ENCODE measurements at regions not wholly inside any gene's neighbourhood (a gene's known extent, or its start where the extent isn't known, plus 50 kb on each side); places are given as distances from the start of the nearest gene placed in this dataset.

DNA sequence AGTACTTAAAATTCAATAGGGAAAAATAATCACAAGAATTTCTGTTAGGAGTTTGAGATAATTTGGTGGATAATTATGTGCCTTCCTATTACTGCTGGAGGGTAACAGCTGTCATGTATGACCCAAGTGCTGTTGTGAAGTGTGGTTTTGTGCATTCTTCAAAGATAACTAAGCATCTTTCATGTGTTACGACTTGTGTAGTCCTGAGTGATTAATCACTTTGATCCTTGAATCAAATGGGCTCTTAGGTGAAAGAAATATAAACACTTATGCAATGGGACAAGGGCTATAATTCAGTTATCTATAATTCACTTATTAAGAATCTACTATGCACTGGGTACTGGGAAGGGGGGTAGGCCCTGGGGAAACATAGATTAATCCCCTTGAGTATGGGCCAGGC, 89.0 kb downstream of the CH25H start:
- H3K4me1 ChIP-seq (ENCODE audit: insufficient read depth) = no peaks in the 10 kb centered on the region
- 86% methylated on average over 1 of the region's 1 CpG for WGBS
- no peak for DNase-seq (ENCODE audit: extremely low spot score)
- H3K36me3 ChIP-seq (ENCODE audit: insufficient read depth) = no peaks in the 10 kb centered on the region
- H3K27ac ChIP-seq (ENCODE audit: low read depth) = no peak overlapping the region
- H3K4me3 ChIP-seq (ENCODE audit: low read depth, low read length) = no peak overlapping the region

DNA sequence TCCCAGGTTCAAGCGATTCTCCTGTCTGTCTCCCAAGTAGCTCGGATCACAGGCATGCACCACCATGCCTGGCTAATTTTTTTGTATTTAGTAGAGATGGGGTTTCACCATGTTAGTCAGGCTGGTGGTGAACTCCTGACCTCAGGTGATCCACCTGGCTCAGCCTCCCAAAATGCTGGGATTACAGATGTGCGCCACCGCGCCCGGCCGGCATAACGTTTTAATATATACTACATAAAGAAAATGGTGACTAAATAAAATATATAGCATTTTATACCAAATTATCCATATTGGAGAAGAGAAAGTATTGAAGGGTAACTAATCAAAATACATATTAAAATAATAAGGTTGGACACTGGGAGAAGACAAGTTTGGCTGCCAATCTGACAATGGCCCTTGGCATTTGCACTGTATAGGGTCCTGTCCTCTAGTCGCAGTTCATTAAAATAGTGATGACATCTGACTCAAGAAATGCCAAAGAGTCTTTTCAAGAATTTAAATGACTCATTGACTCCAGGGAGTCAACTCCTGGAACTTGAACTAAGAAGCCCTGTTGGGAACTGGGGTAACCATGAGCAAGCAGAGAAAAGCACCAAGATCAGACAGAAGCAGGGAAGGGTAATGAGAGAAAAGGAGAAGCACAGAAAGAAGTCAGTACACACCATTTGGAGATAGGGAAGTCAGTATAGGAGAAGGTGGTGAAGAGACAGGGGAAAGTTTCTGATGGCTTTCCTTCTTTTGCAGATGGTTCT, 91.1 kb downstream of the CH25H start:
- Histone ChIP-seq H3K36me3 (ENCODE audit: insufficient read depth) (no peaks in the 10 kb centered on the region), H3K4me3 (ENCODE audit: low read depth, low read length) (no peak overlapping the region), H3K27ac (ENCODE audit: low read depth) (no peak overlapping the region), H3K4me1 (ENCODE audit: insufficient read depth) (no peaks in the 10 kb centered on the region)
- DNase-seq (ENCODE audit: extremely low spot score) = no peak
- 92% methylated on average over 9 of the region's 9 CpGs for WGBS

DNA sequence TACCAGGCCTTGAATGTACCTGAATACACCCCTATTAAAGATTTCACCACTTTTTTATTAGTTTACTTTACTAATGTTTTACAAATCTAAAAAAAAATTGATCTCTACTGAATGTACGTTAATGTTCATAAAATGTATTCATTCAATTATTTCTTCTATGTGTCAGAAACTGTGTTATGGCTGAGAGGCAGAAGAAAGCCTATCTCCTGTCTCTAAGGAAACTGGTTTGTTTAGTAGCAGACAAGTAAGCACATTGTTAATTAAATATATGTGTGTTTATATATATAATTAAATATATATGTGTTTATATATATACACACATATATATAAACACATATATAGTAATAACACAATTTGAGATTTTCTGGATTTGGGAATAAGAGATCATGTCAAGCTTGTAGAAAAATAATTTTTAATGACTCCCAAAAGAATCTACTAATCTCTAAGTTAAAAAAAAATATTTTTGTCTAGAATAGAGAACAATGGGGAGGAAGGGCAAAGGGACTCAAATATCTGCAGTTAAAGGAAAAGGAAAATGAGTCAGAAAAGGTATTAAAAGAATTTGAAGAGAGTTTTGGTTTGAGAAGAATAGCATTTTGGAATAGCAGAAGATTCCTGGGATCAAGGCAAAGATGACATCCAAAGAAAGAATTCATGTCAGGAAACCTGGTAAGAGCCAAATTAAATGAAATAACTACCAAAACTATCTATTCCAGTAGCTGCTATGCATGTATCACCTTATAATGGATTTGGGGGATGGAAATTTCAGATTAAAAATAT, 92.1 kb downstream of the CH25H start:
- Histone ChIP-seq H3K4me3 (ENCODE audit: low read depth, low read length) (no peak overlapping the region), H3K27ac (ENCODE audit: low read depth) (no peak overlapping the region), H3K36me3 (ENCODE audit: insufficient read depth) (no peaks in the 10 kb centered on the region), H3K4me1 (ENCODE audit: insufficient read depth) (no peaks in the 10 kb centered on the region)
- 76% methylated on average over 1 of the region's 1 CpG for WGBS
- no peak for DNase-seq (ENCODE audit: extremely low spot score)

DNA sequence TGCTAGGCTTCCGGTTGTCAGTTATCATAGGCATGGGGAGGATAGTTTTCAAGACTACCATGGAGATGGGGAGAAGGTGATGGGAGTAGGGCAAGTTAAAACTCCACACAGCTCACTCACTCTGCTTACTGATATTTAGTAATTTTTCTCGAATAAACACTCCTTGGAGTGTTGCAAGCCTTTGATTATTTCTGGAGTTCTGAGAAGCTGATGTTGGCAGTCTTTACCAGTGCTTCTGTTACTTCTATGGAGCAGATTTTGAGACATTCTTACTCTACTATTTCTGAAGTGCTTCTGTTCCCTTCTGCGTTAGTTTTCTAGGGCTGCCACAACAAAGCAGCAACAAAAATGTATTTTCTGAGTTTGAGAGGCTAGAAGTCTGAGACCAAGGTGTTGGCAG, 104.4 kb downstream of the CH25H start:
- Histone ChIP-seq H3K27ac (ENCODE audit: low read depth) (no peak overlapping the region), H3K4me3 (ENCODE audit: low read depth, low read length) (no peak overlapping the region), H3K4me1 (ENCODE audit: insufficient read depth) (no peaks in the 10 kb centered on the region), H3K36me3 (ENCODE audit: insufficient read depth) (no peaks in the 10 kb centered on the region)
- no peak for DNase-seq (ENCODE audit: extremely low spot score)
- WGBS = 75% methylated on average over 3 of the region's 3 CpGs

DNA sequence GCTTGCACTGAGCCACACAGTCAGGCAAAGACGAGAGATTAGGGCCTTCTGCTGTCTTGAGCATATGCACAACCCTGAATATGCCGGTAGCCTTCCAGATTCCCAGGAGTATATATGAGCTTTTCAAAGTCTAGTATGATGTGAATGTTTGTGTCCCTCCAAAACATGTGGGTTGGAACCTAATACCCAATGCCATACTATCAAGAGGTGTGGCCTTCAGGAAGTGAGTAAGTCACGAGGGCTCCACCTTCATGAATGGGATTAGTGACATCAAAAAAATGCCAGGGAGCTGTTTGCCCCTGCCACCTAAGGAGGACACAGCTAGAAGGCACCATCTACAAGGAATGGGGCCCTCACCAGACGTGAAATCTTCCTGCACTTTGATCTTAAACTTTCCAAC, 105.2 kb downstream of the CH25H start:
- 57% methylated on average over 4 of the region's 4 CpGs for WGBS
- Histone ChIP-seq H3K4me1 (ENCODE audit: insufficient read depth) (no peaks in the 10 kb centered on the region), H3K4me3 (ENCODE audit: low read depth, low read length) (no peak overlapping the region), H3K27ac (ENCODE audit: low read depth) (no peak overlapping the region), H3K36me3 (ENCODE audit: insufficient read depth) (no peaks in the 10 kb centered on the region)
- DNase-seq (ENCODE audit: extremely low spot score) = no peak

DNA sequence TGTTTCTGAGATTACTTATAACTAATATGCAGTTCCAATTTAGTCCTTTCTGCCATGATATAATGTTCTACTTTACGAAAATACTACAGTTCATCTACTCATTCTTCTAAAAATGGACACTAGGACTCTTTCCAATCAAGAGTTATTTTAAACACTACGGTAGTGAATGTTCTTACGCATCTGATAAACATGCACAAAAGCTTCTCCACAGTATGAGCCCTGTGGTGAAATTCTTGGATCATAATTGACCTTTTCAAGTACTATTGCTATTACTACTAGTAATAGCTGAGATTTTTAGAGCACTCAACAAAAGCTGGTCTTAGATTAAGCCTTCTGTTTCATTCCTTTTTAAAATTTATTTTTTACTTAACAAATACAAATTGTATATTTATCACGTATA, 106.4 kb downstream of the CH25H start:
- Histone ChIP-seq H3K4me3 (ENCODE audit: low read depth, low read length) (no peak overlapping the region), H3K27ac (ENCODE audit: low read depth) (no peak overlapping the region), H3K4me1 (ENCODE audit: insufficient read depth) (no peaks in the 10 kb centered on the region), H3K36me3 (ENCODE audit: insufficient read depth) (no peaks in the 10 kb centered on the region)
- 56% methylated on average over 4 of the region's 4 CpGs for WGBS
- no peak for DNase-seq (ENCODE audit: extremely low spot score)

DNA sequence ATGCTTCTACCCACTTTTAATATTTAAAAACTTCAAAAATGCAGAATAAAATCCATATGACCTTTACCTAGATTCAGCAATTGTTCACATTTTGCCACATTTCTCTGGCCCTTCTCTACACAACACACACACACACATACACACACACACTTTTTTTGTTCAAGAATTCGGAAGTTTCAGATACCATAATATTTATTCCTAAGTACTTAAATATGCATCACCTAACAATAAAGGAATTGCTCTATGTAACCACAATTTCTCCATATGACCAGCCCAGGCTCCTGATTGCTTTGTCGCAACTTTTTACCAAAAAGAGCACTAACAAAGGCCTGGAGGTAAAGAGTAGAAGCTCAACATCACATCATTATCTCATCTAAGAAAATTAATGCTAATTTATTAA, 106.6 kb downstream of the FAS start:
- Histone ChIP-seq H3K4me3 (ENCODE audit: low read depth, low read length) (no peak overlapping the region), H3K4me1 (ENCODE audit: insufficient read depth) (no peaks in the 10 kb centered on the region), H3K27ac (ENCODE audit: low read depth) (no peak overlapping the region), H3K36me3 (ENCODE audit: insufficient read depth) (no peaks in the 10 kb centered on the region)
- no peak for DNase-seq (ENCODE audit: extremely low spot score)
- 97% methylated on average over 2 of the region's 2 CpGs for WGBS

DNA sequence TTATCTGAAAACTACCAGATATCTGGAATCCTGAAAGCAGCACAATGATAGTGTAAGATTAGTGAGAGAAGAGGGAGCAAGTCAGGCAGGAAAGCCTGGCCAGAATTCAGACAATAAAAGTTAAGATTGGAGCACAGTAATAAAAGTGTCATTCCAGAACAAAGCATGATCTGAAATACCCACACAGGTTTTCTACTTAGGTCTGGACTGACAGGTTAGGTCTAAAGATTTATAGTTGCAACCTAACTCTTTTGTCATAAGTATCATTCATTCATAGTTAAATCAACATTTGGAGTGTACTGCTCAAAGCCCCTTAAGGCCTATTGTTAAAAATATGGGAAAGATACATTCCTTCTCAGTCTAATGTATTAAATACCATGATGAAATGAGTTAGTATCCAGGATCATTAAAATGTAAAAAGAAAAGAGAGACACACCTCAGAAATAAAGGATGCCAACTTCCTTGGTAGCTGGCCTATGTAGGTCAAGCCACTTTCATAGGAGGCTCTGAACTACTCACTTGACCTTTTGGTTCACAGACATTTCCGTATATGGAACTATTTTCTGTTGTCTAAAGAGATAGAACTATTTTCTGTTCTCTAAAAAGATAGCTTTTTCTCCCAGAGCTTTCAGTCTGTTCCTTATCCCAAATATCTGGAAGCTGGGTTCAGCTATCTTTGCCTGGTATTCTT, 105.2 kb downstream of the FAS start:
- no peak for DNase-seq (ENCODE audit: extremely low spot score)
- H3K4me3 ChIP-seq (ENCODE audit: low read depth, low read length) = no peak overlapping the region
- H3K27ac ChIP-seq (ENCODE audit: low read depth) = no peak overlapping the region
- no peaks in the 10 kb centered on the region for H3K4me1 ChIP-seq (ENCODE audit: insufficient read depth)
- H3K36me3 ChIP-seq (ENCODE audit: insufficient read depth) = no peaks in the 10 kb centered on the region
- 74% methylated on average over 1 of the region's 1 CpG for WGBS

DNA sequence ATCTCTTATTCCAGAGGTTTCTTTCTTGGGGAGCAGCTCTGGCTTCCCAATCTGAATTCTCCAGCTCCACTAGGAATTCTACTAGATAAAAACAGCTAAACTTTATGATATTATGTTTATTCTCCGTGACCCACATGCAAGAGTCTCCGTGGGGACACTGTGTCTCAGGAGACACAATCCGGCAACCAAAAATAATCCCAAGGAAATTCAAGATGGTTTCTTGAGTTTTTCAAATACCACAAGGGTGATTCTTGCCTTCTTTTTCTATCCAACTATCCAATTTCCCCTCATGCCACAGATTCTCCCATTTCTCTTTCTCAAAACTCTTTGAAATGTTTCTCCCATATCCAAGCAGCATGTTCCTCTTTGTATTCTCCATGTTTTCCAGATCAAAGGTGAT, 103.1 kb downstream of the FAS start:
- WGBS = 90% methylated on average over 3 of the region's 3 CpGs
- Histone ChIP-seq H3K27ac (ENCODE audit: low read depth) (no peak overlapping the region), H3K4me3 (ENCODE audit: low read depth, low read length) (no peak overlapping the region), H3K4me1 (ENCODE audit: insufficient read depth) (no peaks in the 10 kb centered on the region), H3K36me3 (ENCODE audit: insufficient read depth) (no peaks in the 10 kb centered on the region)
- DNase-seq (ENCODE audit: extremely low spot score) = no peak

DNA sequence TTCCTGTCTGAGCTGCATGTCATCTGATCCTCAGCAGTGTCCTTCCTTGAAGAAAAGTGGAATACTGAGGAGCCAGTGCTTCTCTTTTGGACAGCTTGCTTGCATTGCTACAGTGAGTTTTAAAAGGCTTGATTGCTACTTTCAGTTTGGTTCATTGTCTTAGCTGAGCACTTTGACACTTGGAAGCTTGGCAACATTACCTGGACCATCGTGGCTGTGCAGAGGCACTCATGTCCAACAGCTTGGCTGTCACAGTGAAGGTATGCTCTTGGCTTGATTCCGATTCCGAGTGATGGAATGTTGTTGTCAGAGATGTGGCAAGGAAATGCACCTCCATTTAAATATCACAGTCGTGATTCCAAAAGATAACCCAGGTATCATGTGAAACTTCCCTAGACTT, 102.4 kb downstream of the FAS start:
- no peaks in the 10 kb centered on the region for H3K36me3 ChIP-seq (ENCODE audit: insufficient read depth)
- H3K27ac ChIP-seq (ENCODE audit: low read depth) = no peak overlapping the region
- no peak overlapping the region for H3K4me3 ChIP-seq (ENCODE audit: low read depth, low read length)
- DNase-seq (ENCODE audit: extremely low spot score) = no peak
- no peaks in the 10 kb centered on the region for H3K4me1 ChIP-seq (ENCODE audit: insufficient read depth)
- 83% methylated on average over 4 of the region's 4 CpGs for WGBS

DNA sequence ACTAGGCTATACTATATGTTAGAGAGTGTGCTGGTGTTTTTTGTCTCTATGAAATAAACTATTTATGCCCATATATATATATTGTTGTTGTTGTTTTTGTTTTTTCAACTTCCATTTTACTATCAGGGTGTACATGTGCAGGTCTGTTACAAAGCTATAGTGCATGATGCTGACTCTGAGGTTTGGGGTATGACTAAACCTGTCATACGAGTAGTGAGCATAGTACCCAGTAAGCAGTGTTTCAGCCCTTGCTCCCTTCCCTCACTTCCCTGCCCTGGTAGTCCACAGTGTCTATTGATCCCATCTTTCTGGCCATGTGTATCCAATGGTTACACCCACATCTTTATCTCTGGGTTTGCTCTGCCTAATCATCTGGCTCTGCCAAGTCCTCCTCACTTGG, 101.8 kb downstream of the FAS start:
- H3K4me1 ChIP-seq (ENCODE audit: insufficient read depth) = no peaks in the 10 kb centered on the region
- 86% methylated on average over 1 of the region's 1 CpG for WGBS

DNA sequence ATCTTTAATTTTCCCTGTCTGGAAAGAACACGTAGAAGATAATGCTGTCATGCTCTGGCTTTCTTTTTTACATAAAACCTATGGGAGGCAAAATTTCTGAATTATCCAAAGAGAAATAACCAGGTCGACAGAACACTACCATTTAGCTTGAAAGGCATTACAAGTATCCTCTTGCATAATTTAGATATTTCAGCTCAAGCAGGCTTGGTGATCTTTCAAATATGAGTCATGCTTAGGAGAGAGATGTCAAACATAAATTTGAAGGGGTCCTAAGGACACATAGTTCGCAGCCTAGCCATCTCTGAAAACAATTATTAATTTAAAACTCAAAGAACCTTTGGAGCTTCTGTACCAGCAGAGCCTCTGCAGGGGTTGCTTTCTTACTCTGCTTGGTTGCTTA, 100.9 kb downstream of the FAS start:
- no peaks in the 10 kb centered on the region for H3K36me3 ChIP-seq (ENCODE audit: insufficient read depth)
- H3K27ac ChIP-seq (ENCODE audit: low read depth) = no peak overlapping the region
- DNase-seq (ENCODE audit: extremely low spot score) = no peak
- 65% methylated on average over 3 of the region's 3 CpGs for WGBS
- H3K4me1 ChIP-seq (ENCODE audit: insufficient read depth) = no peaks in the 10 kb centered on the region
- H3K4me3 ChIP-seq (ENCODE audit: low read depth, low read length) = no peak overlapping the region

More for the DNA sequence above, 101.8 kb downstream of the FAS start:
- Histone ChIP-seq H3K36me3 (ENCODE audit: insufficient read depth) (no peaks in the 10 kb centered on the region), H3K4me3 (ENCODE audit: low read depth, low read length) (no peak overlapping the region), H3K27ac (ENCODE audit: low read depth) (no peak overlapping the region)
- no peak for DNase-seq (ENCODE audit: extremely low spot score)

DNA sequence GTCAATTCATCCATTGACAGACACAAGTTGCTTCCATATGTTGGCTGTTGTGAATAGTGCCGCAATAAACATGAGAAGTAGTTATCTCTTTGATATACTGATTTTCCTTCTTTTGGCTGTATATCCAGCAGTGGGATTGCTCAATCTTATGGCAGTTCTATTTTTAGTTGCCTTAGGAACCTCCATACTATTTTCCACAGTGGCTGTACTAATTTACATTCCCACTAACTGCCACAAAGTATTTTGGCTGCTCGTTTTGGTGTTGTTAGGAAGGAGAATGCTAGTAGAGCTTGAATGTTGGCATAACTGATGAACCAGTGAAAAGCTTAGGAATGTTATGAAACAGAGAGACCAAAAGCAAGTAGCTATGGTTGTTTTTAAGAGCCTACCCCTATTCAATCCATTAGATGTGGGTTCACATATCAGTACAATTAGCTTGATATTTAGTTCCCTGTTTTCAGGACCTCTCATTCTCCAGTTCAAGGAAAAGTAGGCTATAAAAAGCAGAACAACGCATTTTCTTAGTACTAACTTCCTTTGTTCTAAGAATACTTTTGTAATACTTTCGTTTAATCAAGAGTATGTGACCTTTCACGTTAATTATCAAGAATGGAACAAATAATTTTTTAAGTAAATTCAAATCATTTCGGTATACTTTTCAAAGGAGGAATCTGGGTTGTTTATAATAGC, 100.3 kb downstream of the FAS start:
- H3K27ac ChIP-seq (ENCODE audit: low read depth) = no peak overlapping the region
- no peaks in the 10 kb centered on the region for H3K4me1 ChIP-seq (ENCODE audit: insufficient read depth)
- no peaks in the 10 kb centered on the region for H3K36me3 ChIP-seq (ENCODE audit: insufficient read depth)
- WGBS = 70% methylated on average over 6 of the region's 6 CpGs
- DNase-seq (ENCODE audit: extremely low spot score) = no peak
- no peak overlapping the region for H3K4me3 ChIP-seq (ENCODE audit: low read depth, low read length)

All from urinary bladder (tissue), 3 donors.